SU-DHL-6 (cell line): ENCODE measurements at regions not wholly inside any gene's neighbourhood (a gene's known extent, or its start where the extent isn't known, plus 50 kb on each side); places are given as distances from the start of the nearest gene placed in this dataset.
"Not testable (repeated sequence)": the region's sequence is repeated elsewhere in the genome, so short reads cannot be mapped to it uniquely, and the experiment has no call there.

ENCODE experiments used
- H2AFZ ChIP-seq: fragments of 200-600 bp; sonication (generic); 2 replicates; pipeline ENCODE4 v1.6.1; 2014; ENCODE audit warnings: low read depth, mild to moderate bottlenecking, moderate library complexity, mixed read lengths, antibody characterized with exemption, low read length; ENCODE audit not compliant: severe bottlenecking
- H3F3A ChIP-seq: fragments of 200-600 bp; shearing (Covaris generic); 2 replicates; pipeline ENCODE4 v1.6.0; 2016; ENCODE audit warnings: antibody characterized with exemption, mild to moderate bottlenecking; ENCODE audit not compliant: insufficient read depth
- H3K27ac ChIP-seq: fragments of 200-600 bp; sonication (generic); 2 replicates; pipeline ENCODE4 v1.5.1; 2016; ENCODE audit warnings: low read depth, mild to moderate bottlenecking, low read length, moderate library complexity, mixed read lengths
- H3K27me3 ChIP-seq: fragments of 200-600 bp; sonication (generic), shearing (Covaris generic); 2 replicates; pipeline ENCODE4 v1.6.0; 2014; ENCODE audit warnings: mild to moderate bottlenecking, low read length
- H3K36me3 ChIP-seq: fragments of 200-600 bp; sonication (generic); 2 replicates; pipeline ENCODE4 v1.6.1; 2014; ENCODE audit warnings: mild to moderate bottlenecking, low read length, mixed read lengths
- H3K4me2 ChIP-seq: fragments of 300-600, 200-600 bp; shearing (Covaris generic), sonication (generic); 2 replicates; pipeline ENCODE4 v1.6.0; 2014; ENCODE audit warnings: low read length, low read depth, mild to moderate bottlenecking; ENCODE audit not compliant: poor library complexity, severe bottlenecking
- H3K4me3 ChIP-seq: fragments of 200-600 bp; sonication (generic); 2 replicates; pipeline ENCODE4 v1.5.1; 2014; ENCODE audit warnings: antibody characterized with exemption, low read length, mild to moderate bottlenecking, mixed read lengths; ENCODE audit not compliant: insufficient read depth, poor library complexity, severe bottlenecking
- H3K79me2 ChIP-seq: fragments of 200-600 bp; sonication (generic); 2 replicates; pipeline ENCODE4 v1.6.1; 2014; ENCODE audit warnings: mild to moderate bottlenecking, low read length, moderate library complexity; ENCODE audit not compliant: insufficient read depth
- H3K9ac ChIP-seq: fragments of 200-600 bp; sonication (generic); 2 replicates; pipeline ENCODE4 v1.7.0; 2014; ENCODE audit warnings: mild to moderate bottlenecking, low read length
- H3K9me2 ChIP-seq: fragments of 200-600 bp; sonication (generic); replicated peaks from 2 replicates; pipeline ENCODE4 v1.6.1; 2014; ENCODE audit warnings: low read length; ENCODE audit not compliant: insufficient read depth
- H3K9me3 ChIP-seq: fragments of 200-600 bp; sonication (generic); 2 replicates; pipeline ENCODE4 v1.6.1; 2014; ENCODE audit warnings: low read length, mixed read lengths; ENCODE audit not compliant: insufficient read depth
- H4K20me1 ChIP-seq: fragments of 200-600 bp; sonication (generic); 2 replicates; pipeline ENCODE4 v1.6.1; 2014; ENCODE audit warnings: low read depth, mild to moderate bottlenecking, antibody characterized with exemption, low read length, moderate library complexity, mixed read lengths
- EZH2phosphoT487 ChIP-seq: fragments of 200-600 bp; sonication (generic), shearing (Covaris generic); conservative IDR thresholded peaks from 2 replicates; pipeline ENCODE4 v1.6.1; 2018; ENCODE audit warnings: mild to moderate bottlenecking, antibody characterized with exemption, low read length, moderate library complexity, mixed read lengths
- TF ChIP-seq, protein P1 (sequence below): fragments of 200-600 bp; sonication (generic); IDR thresholded peaks from one replicate; pipeline ENCODE4 v1.5.1; 2017; ENCODE audit warnings: antibody characterized with exemption, mild to moderate bottlenecking, low read length, moderate library complexity; ENCODE audit not compliant: insufficient read depth, poor library complexity, severe bottlenecking

DNA sequence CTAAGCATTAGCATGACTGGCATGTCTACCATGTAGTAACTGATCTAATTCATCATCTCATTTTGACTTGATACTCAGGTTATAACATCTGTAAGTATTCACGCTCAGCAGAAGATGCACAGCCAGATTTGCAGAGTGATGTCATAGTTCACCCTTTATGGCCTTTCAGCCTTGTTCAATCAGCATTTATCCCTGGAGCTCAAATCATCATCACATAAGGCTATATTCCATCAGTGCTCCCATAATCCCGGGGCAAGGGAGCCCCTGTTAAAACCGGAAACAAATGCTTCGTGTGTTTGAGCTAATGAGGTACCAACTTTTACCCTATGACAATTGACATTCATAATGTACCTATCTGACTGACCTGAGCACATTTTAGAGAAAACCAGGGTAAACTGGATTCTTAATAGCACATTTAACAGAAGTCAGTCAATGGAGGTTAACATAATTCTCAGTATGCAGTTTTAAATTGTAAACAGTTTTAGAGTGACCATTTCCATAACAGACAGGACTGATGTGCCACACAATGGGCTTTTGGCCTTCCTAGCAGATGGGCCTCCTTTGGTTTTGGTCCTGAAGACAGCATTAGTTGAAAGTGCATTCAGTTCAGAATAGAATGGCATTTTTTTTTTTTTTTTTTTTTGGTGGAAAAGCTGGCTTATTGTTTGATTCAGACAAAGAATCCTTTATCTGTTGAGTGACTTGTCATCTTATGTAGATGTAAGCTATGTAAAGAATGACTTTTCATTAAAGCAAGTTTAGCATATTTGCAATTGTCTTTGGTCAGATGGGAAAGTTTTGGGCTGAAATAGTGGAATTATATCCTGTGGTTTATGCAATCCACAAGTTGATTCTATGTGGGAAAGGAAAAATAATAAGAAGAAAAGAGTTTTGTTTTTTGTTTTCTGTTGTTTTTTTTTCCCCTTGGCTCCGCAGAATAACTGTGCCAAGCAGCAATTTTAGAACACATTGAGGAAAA, 866.0 kb upstream of the ACVR2A start:
- Histone ChIP-seq H3K27ac (no peak overlapping the region), H3K27me3 (no peaks in the 10 kb centered on the region), H3K36me3 (no peaks in the 10 kb centered on the region), H3F3A (no peaks in the 10 kb centered on the region), H3K9me3 (no peaks in the 10 kb centered on the region), H3K4me2 (no peak overlapping the region), H2AFZ (no peak overlapping the region), H3K4me3 (no peak overlapping the region), H4K20me1 (no peaks in the 10 kb centered on the region), H3K79me2 (no peaks in the 10 kb centered on the region), H3K9me2 (no peaks in the 10 kb centered on the region; the same call in 1 of the 2 replicates), H3K9ac (no peak overlapping the region)
- TF ChIP-seq, protein P1, sequence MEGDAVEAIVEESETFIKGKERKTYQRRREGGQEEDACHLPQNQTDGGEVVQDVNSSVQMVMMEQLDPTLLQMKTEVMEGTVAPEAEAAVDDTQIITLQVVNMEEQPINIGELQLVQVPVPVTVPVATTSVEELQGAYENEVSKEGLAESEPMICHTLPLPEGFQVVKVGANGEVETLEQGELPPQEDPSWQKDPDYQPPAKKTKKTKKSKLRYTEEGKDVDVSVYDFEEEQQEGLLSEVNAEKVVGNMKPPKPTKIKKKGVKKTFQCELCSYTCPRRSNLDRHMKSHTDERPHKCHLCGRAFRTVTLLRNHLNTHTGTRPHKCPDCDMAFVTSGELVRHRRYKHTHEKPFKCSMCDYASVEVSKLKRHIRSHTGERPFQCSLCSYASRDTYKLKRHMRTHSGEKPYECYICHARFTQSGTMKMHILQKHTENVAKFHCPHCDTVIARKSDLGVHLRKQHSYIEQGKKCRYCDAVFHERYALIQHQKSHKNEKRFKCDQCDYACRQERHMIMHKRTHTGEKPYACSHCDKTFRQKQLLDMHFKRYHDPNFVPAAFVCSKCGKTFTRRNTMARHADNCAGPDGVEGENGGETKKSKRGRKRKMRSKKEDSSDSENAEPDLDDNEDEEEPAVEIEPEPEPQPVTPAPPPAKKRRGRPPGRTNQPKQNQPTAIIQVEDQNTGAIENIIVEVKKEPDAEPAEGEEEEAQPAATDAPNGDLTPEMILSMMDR: no peak
- TF ChIP-seq EZH2phosphoT487: no peak

DNA sequence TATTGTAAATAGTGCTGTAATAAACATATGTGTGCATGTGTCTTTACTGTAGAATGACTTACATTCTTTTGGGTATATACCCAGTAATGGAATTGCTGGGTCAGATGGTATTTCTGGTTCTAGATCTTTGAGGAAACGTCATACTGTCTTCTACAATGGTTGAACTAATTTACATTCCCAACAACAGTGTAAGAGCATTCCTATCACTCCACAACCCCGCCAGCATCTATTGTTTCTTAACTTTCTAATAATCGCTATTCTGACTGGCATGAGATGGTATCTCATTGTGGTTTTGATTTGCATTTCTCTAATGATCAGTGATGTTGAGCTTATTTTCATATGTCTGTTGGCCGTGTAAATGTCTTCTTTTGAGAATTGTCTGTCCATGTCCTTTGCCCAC, 873.8 kb upstream of the ACVR2A start:
- not testable (repeated sequence) for H3K9me2 ChIP-seq, H3K27ac ChIP-seq, H3F3A ChIP-seq, H3K4me2 ChIP-seq, H4K20me1 ChIP-seq, H3K36me3 ChIP-seq, H3K27me3 ChIP-seq, H3K9me3 ChIP-seq, H3K9ac ChIP-seq, H3K79me2 ChIP-seq, H2AFZ ChIP-seq, H3K4me3 ChIP-seq

DNA sequence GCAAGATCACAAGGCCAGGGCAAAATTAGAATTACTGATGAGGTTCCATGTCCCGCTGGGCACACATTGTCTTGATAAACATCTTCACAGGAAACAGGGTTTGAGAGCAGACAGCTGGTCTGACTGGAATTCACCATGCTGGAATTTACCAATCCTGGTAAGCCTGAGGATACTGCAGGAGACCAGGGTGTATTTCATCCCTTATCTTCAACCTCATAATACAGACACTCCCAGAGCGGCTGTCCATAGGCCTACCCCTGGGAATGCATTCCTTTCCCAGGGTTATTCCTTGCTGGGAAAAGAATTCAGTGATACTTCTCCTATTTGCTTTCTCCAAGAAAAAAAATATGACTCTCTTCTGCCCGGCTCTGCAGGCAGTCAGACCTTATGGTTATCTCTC, 875.1 kb upstream of the ACVR2A start:
- not testable (repeated sequence) for H4K20me1 ChIP-seq, H3K27me3 ChIP-seq, H3K27ac ChIP-seq, H3K9ac ChIP-seq, H3F3A ChIP-seq, H2AFZ ChIP-seq, H3K9me3 ChIP-seq, H3K4me3 ChIP-seq, H3K4me2 ChIP-seq, H3K9me2 ChIP-seq, H3K36me3 ChIP-seq, H3K79me2 ChIP-seq

DNA sequence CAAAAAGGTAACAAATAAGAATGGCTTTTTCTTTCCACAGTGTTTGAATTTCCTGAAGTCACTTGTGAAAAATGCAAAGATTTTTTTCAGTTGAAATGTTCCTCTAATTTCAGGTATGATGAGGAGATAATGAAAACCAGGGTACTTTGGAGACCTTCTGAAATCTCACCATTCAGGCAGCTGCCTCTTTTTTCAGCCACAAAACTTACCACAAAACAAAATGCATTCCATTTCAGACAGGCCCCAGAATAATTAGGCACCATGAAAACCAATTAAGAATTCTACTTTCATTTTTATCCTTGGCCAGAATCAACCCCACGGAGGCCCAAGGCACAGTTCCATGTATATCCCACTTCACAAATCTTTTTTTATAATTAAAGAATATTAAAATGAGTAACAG, 880.3 kb upstream of the ACVR2A start:
- no peaks in the 10 kb centered on the region for H4K20me1 ChIP-seq
- H3K9ac ChIP-seq: no peak overlapping the region
- no peaks in the 10 kb centered on the region for H3K27me3 ChIP-seq
- H3K4me3 ChIP-seq: no peak overlapping the region
- no peaks in the 10 kb centered on the region for H3F3A ChIP-seq
- H3K9me2 ChIP-seq: no peaks in the 10 kb centered on the region
- no peak overlapping the region for H2AFZ ChIP-seq
- no peak overlapping the region for H3K27ac ChIP-seq
- no peaks in the 10 kb centered on the region for H3K36me3 ChIP-seq
- TF ChIP-seq, protein P1: no peak
- TF ChIP-seq EZH2phosphoT487: no peak
- H3K9me3 ChIP-seq: no peaks in the 10 kb centered on the region
- no peak overlapping the region for H3K4me2 ChIP-seq
- no peaks in the 10 kb centered on the region for H3K79me2 ChIP-seq
